Glomerular endothelial cell (primary cell): ENCODE measurements at regions not wholly inside any gene's neighbourhood (a gene's known extent, or its start where the extent isn't known, plus 50 kb on each side); places are given as distances from the start of the nearest gene placed in this dataset.
"Not testable (repeated sequence)": the region's sequence is repeated elsewhere in the genome, so short reads cannot be mapped to it uniquely, and the experiment has no call there.

Experiments used
- DNase-seq: peaks from one replicate; pipeline ENCODE4 v3.0.0-alpha.2; 2011; ENCODE audit warnings: low read depth, low spot score; ENCODE audit errors: extremely low read depth

DNA sequence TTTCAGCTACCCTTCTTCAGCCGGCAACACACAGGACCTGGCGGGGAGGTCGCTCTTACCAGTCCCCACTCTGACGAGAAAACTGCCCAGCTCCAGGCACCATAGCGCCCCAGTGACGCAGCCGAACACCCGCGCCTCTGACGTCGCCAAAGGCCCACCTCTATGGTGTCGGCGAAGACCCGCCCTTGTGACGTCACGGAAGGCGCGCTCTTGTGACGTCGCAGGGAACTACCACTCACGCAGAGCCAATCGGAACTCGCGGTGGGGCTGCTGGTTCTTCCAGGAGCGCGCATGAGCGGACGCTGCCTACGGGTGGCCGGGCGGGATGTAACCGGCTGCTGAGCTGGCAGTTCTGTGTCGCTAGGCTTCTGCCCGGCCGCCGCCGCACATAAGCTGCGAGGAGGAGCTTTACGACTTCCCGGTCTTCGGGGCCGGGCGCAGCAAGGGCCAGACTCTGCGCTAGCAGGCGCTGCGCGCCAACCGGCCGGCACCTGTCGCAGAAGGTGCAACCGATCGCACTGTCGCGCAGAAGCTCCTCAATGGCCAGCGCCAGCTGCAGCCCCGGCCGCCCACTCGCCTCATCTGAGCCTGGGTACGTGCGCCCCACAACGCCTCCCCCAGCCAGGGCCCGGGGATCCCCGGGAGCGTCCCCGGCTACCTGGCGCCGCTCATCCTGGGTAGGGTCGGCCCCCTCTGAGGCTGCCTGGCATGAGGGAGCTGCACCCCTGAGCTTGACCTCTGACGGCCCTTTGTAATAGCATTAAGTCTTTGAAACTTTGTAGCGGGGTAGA, 121.3 kb upstream of the FBXO28 start:
- DNase-seq: peak; percentile 83

DNA sequence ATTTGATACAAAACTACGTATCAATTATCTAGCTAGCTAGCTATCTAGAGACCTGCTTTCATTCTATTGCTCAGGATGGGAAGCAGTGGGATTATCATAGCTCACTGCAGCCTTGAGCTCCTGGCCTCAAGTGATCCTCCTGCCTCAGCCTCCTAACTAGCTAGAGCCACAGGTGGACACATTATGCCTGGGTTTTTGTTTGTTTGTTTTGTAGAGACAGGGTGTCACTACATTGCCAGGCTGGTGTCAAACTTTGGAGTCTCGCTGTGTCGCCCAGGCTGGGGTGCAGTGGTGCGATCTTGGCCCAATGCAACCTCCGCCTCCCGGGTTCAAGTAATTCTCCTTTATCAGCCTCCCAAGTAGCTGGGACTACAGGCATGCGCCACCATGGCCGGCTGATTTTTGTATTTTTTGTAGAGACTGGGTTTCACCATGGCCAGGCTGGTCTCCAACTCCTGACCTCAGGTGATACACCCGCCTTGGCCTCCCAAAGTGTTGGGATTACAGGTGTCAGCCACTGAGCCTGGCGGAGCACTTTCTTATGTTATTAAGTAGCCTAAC, 122.5 kb upstream of the FBXO28 start:
- not testable (repeated sequence) for DNase-seq

GRCh38 chr1:223961985-223962384, 116.2 kb upstream of the TP53BP2 start:
- not testable (repeated sequence) for DNase-seq

DNA sequence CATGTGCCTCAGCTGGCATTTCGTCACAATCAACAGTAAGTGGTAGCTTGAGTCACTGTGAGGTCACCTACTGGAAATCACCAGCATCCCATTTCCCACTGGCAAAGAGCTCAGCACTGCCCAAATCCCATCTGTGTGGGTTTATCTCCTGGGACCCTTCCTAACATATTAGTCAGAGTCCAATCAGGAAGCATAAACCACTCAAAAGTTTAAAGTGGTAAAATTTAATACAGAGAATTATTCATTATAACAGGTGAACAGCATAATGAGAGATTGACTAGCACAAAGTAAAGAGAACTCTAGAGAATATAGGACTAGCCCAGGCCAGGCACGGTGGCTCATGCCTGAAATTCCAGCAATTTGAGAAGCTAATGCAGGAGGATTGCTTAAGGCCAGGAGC, 107.1 kb upstream of the TP53BP2 start:
- DNase-seq: not testable (repeated sequence)

- not testable (repeated sequence) for DNase-seq
These were observed 105.8 kb upstream of the TP53BP2 start for GRCh38 chr1:223951551-223951950.

- not testable (repeated sequence) for DNase-seq
These were observed 104.2 kb upstream of the TP53BP2 start for GRCh38 chr1:223949944-223950343.

GRCh38 chr1:223948041-223948440, 102.3 kb upstream of the TP53BP2 start:
- not testable (repeated sequence) for DNase-seq

- DNase-seq: not testable (repeated sequence)
These were observed 90.8 kb upstream of the TP53BP2 start for GRCh38 chr1:223936592-223936991.

- not testable (repeated sequence) for DNase-seq
These were observed 85.7 kb upstream of the TP53BP2 start for GRCh38 chr1:223931476-223931875.

DNA sequence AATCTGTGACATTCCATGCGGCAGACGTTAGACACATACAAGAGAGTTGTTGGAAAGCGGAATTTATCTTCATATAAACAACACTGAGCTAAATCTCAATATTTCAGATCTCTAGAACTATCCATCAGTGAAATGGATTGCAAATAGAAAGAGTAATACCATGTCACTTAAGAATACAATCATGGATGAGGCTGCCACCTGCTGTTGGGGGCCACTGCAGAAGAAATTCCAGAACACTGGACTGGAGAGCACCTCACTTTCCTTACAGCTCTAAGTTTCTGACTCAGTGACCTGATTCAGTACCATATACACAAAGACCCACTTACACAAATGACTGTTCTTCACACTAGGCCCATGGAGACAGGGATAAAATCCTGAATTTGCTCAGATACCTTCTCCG, 75.1 kb upstream of the TP53BP2 start:
- not testable (repeated sequence) for DNase-seq

DNA sequence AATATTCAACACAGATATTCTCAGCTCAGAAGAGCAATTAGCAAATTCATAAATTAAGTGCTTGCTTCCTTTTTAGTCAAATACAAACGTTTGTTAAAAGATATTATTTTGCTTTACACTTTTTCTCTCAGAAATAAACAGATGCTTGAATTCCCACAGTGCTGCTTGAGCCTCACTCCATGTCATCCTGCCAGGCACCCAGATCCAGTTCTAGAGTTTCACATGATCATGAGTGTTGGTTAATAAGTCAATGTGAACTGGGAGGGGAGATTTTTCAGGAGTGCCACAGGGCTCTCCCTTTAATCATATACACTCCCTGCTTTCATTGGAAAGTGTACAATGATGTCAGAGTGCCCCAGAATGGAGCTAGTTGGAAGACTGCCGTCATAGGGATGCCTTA, 69.7 kb upstream of the TP53BP2 start:
- not testable (repeated sequence) for DNase-seq

DNA sequence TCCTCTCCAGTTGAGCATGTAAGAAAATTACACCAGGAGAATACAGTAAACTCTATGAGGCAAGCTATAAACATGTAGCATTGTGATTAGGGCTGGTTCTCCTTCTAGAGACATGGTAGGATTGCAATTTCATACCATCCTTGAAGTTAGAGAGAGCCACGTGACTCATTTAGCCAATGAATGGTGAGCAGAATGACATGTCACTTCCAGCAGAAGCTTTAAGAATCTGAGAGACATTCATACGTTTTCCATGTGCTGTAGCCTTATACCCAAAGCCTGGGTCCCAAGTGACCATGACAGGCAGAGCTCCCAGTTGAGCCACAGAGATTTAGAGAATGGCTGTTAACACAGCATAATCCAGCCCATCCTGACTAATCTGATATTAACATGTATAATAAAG, 68.0 kb upstream of the TP53BP2 start:
- not testable (repeated sequence) for DNase-seq

DNA sequence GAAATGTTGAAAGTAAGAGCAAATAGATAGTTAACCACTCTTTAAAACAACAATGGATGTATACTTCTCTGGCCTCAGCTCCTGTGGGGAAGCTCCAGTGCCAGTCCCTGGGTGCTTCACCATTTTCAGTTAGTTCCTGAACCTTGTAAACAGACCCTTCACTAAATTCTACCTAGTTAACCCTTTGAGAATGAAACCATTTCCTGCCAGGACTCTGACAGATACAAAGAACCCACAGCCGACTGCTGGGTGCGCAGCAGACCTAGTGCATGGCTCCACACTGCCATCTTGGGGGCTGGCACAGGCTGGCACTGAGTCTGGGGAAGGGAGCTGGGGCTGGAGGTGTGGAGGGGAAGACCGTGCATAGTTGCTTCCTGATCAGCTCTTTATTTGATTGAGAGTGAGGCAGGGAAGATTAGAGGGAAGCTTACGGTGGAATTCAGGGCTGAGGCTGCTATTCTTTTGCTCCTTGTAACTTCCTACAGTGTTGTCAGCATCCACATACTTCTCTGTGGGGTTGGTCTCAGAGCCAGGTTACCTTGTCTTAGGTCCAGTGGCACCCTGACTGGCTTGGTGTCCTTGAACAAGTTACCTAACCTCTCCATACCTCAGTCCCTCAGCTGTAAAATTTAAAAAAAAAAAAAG, 62.3 kb upstream of the TP53BP2 start:
- DNase-seq: not testable (repeated sequence)

DNA sequence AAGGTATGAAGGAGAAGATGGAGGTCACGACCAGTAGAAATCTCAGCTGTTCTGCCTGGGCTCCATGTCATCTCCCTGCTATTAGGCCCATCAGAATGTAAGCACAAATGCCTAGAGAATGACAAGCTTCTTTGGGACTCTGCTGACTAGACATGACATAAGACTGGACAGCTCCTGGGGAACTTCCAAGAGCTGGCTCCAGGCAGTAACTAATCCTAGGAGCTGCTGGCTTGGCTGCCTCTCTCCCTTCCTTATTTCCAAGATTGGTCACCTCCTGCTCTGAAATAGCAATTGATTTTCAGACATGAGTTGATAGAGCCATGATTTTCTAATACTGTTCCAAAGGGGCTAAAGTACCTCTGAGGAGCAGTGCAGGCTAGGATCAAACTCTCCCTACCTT, 57.5 kb upstream of the TP53BP2 start:
- not testable (repeated sequence) for DNase-seq

- DNase-seq: not testable (repeated sequence)
These were observed 54.0 kb upstream of the TP53BP2 start for GRCh38 chr1:223899775-223900174.

DNA sequence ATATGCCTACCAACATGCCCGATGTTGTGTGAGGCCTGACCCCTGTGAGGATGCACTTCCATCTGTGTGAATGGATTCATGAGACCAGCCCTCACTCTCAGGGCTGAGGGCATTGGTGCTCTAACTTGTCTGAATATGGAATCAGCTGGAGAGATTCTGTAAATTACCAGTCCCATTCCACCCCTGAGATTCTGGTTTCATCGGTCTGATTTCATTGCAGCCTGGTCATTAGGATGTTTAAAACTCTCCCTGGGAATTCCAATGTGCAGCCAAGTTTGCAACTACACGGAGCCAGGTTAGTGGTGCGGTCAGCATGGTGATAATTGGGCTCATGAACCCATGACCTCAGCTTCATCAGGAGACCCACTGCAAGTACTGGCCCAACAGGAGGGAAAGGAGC, 51.4 kb upstream of the TP53BP2 start:
- DNase-seq: not testable (repeated sequence)

DNA sequence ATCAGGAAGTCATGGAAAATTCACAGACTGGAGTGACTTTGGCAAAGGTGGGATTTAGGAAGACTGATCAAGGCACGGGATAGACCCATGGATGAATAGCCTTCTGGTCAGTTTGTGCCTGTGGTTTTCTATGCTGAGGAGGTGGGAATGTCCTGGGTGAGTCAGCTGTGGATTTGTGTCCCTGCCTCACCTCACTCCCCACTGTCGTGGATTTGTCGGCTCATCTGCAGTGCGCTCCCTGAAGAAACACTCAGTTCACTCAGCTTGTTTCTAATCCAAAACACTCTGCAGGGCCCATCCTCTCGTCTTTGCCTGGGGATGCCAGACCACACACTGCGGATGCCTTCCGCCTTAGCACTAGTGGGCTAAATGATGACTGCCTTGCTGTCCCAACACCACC, 50.2 kb upstream of the TP53BP2 start:
- not testable (repeated sequence) for DNase-seq
